Fibroblast of skin of right quadriceps (primary cell): ENCODE measurements at regions not wholly inside any gene's neighbourhood (a gene's known extent, or its start where the extent isn't known, plus 50 kb on each side); places are given as distances from the start of the nearest gene placed in this dataset.

ENCODE experiments used
- DNase-seq: peaks from one replicate; pipeline ENCODE4 v3.0.0-alpha.2; 2013

- DNase-seq, result no peak
Observed at GRCh38 chr6:53744321-53744720, 50.5 kb upstream of the LRRC1 start.

- DNase-seq, result no peak
Observed at GRCh38 chr6:53741034-53741823, 53.6 kb upstream of the LRRC1 start.

GRCh38 chr6:53737746-53738145 lies 57.1 kb upstream of the LRRC1 start:
- DNase-seq, result no peak

GRCh38 chr6:53735896-53736295 lies 58.9 kb upstream of the LRRC1 start:
- DNase-seq, result no peak

- DNase-seq, result peak; percentile 89
Observed at GRCh38 chr6:53734473-53735299, 60.1 kb upstream of the LRRC1 start.

GRCh38 chr6:53731866-53732636 lies 62.8 kb upstream of the LRRC1 start:
- DNase-seq, result no peak

GRCh38 chr6:53730767-53731166 lies 64.0 kb upstream of the LRRC1 start:
- no peak for DNase-seq

- DNase-seq, result peak; percentile 46
Observed at GRCh38 chr6:53728570-53729194, 63.1 kb upstream of the KLHL31 start.

- peak; percentile 71 for DNase-seq
Observed at GRCh38 chr6:53727748-53728147, 62.2 kb upstream of the KLHL31 start.

GRCh38 chr6:53725791-53726575 lies 60.4 kb upstream of the KLHL31 start:
- DNase-seq, result peak; percentile 59

- no peak for DNase-seq
Observed at GRCh38 chr6:53724501-53724900, 58.9 kb upstream of the KLHL31 start.

- DNase-seq, result no peak
Observed at GRCh38 chr6:53723331-53723730, 57.8 kb upstream of the KLHL31 start.

GRCh38 chr6:53721766-53722165 lies 56.2 kb upstream of the KLHL31 start:
- no peak for DNase-seq

- peak; percentile 51 for DNase-seq
Observed at GRCh38 chr6:53718597-53719460, 53.3 kb upstream of the KLHL31 start.

- no peak for DNase-seq
Observed at GRCh38 chr6:53717566-53717965, 52.0 kb upstream of the KLHL31 start.

- DNase-seq, result no peak
Observed at GRCh38 chr6:53715434-53715833, 49.9 kb upstream of the KLHL31 start.
